Astrocyte (in vitro differentiated cells and primary cell): ENCODE measurements at regions not wholly inside any gene's neighbourhood (a gene's known extent, or its start where the extent isn't known, plus 50 kb on each side); places are given as distances from the start of the nearest gene placed in this dataset.

Experiments
- DNase-seq: peaks from one replicate; pipeline ENCODE4 v3.0.0-alpha.2; 2010; ENCODE audit warnings: low read depth
- FAIRE-seq: peaks from 2 replicates; lab custom pipeline; 2011; peaks lifted over from hg19 to GRCh38; lab: Jason Lieb, UNC
- H2AFZ ChIP-seq: 2 replicates; pipeline ENCODE4 v1.6.0; 2012; ENCODE audit warnings: low read depth, low read length, inconsistent platforms
- H3K27ac ChIP-seq: 2 replicates; pipeline ENCODE4 v1.5.1; 2011; ENCODE audit warnings: low read depth, low read length, inconsistent platforms
- H3K27me3 ChIP-seq: 2 replicates; pipeline ENCODE4 v1.6.0; 2011; ENCODE audit warnings: low read length, inconsistent platforms; ENCODE audit not compliant: insufficient read depth
- H3K36me3 ChIP-seq: 2 replicates; pipeline ENCODE4 v1.5.1; 2011; ENCODE audit warnings: low read length, inconsistent platforms; ENCODE audit not compliant: insufficient read depth
- H3K4me1 ChIP-seq: 2 replicates; pipeline ENCODE4 v1.5.1; 2011; ENCODE audit warnings: low read length, inconsistent platforms; ENCODE audit not compliant: insufficient read depth
- H3K4me2 ChIP-seq: 2 replicates; pipeline ENCODE4 v1.6.0; 2012; ENCODE audit warnings: low read length, inconsistent platforms
- H3K4me3 ChIP-seq: 2 replicates; pipeline ENCODE4 v1.5.1; 2011; ENCODE audit warnings: low read depth, mild to moderate bottlenecking, low read length, inconsistent platforms; ENCODE audit not compliant: insufficient read depth
- H3K79me2 ChIP-seq: 2 replicates; pipeline ENCODE4 v1.6.0; 2012; ENCODE audit warnings: mild to moderate bottlenecking, low read length, inconsistent platforms; ENCODE audit not compliant: insufficient read depth
- H3K9ac ChIP-seq: 2 replicates; pipeline ENCODE4 v1.6.0; 2012; ENCODE audit warnings: mild to moderate bottlenecking, low read length, inconsistent platforms
- H3K9me3 ChIP-seq: 2 replicates; pipeline ENCODE4 v1.5.1; 2012; ENCODE audit warnings: low read depth, mild to moderate bottlenecking, low read length, inconsistent platforms; ENCODE audit not compliant: insufficient read depth
- H4K20me1 ChIP-seq: 2 replicates; pipeline ENCODE4 v1.6.0; 2012; ENCODE audit warnings: low read length, inconsistent platforms; ENCODE audit not compliant: insufficient read depth
- H3K27ac Mint-ChIP-seq: one replicate; pipeline ENCODE4 v1.8.0; 2021; ENCODE audit warnings: mild to moderate bottlenecking, mixed read lengths; ENCODE audit not compliant: unreplicated experiment
- H3K27me3 Mint-ChIP-seq: one replicate; pipeline ENCODE4 v1.8.0; 2021; ENCODE audit warnings: low read depth, mixed read lengths; ENCODE audit not compliant: unreplicated experiment
- H3K36me3 Mint-ChIP-seq: one replicate; pipeline ENCODE4 v1.8.0; 2021; ENCODE audit warnings: low read depth, mixed read lengths; ENCODE audit not compliant: unreplicated experiment
- H3K4me1 Mint-ChIP-seq: one replicate; pipeline ENCODE4 v1.8.0; 2021; ENCODE audit warnings: low read depth, mixed read lengths; ENCODE audit not compliant: unreplicated experiment
- H3K4me3 Mint-ChIP-seq: one replicate; pipeline ENCODE4 v1.8.0; 2021; ENCODE audit warnings: mild to moderate bottlenecking, moderate library complexity, mixed read lengths; ENCODE audit not compliant: unreplicated experiment
- H3K9me3 Mint-ChIP-seq: one replicate; pipeline ENCODE4 v1.8.0; 2021; ENCODE audit warnings: mild to moderate bottlenecking, mixed read lengths; ENCODE audit not compliant: unreplicated experiment
- EZH2 ChIP-seq: IDR thresholded peaks from 2 replicates; pipeline ENCODE4 v1.6.1; 2012; ENCODE audit warnings: mild to moderate bottlenecking, low read length, inconsistent platforms; ENCODE audit not compliant: insufficient read depth
- TF ChIP-seq, protein P1 (sequence below): IDR thresholded peaks from 2 replicates; pipeline ENCODE4 v1.5.1; 2011; ENCODE audit warnings: low read depth, mild to moderate bottlenecking, inconsistent platforms, low read length, moderate library complexity; ENCODE audit not compliant: insufficient read depth

DNA sequence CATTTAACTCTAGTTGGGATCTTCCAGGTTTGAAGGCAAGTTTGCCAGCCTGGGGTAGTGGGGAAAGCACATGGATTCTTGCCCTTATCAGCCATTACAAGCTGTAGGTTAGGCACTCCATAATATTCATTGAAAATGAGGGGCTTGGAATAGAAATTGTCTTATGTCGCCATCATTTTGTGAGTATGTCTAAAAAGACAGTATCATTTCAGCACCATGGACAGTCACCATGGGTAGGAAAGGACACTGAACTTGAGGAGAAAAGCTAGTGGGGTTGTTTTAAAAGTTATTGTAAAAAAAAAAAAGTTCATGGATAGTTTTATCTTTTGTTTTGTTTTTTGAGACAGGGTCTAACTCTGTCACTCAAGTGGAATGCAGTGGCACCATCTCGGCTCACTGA, 356.1 kb downstream of the HNRNPD start:
- TF ChIP-seq, protein P1, sequence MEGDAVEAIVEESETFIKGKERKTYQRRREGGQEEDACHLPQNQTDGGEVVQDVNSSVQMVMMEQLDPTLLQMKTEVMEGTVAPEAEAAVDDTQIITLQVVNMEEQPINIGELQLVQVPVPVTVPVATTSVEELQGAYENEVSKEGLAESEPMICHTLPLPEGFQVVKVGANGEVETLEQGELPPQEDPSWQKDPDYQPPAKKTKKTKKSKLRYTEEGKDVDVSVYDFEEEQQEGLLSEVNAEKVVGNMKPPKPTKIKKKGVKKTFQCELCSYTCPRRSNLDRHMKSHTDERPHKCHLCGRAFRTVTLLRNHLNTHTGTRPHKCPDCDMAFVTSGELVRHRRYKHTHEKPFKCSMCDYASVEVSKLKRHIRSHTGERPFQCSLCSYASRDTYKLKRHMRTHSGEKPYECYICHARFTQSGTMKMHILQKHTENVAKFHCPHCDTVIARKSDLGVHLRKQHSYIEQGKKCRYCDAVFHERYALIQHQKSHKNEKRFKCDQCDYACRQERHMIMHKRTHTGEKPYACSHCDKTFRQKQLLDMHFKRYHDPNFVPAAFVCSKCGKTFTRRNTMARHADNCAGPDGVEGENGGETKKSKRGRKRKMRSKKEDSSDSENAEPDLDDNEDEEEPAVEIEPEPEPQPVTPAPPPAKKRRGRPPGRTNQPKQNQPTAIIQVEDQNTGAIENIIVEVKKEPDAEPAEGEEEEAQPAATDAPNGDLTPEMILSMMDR, result no peak
- TF ChIP-seq EZH2, result no peak
- peaks cover 10% of the 10 kb centered on the region for H3K27me3 Mint-ChIP-seq
- no peaks in the 10 kb centered on the region for H3K9me3 ChIP-seq
- no peak overlapping the region for H3K27ac ChIP-seq
- no peaks in the 10 kb centered on the region for H3K4me1 Mint-ChIP-seq
- no peaks in the 10 kb centered on the region for H3K36me3 ChIP-seq
- peak; percentile 3 for DNase-seq
- H3K27me3 ChIP-seq, result no peaks in the 10 kb centered on the region
- no peak overlapping the region for H3K4me3 Mint-ChIP-seq
- no peak overlapping the region for H3K4me2 ChIP-seq
- no peak overlapping the region for H3K27ac Mint-ChIP-seq
- no peak overlapping the region for H2AFZ ChIP-seq
- no peak overlapping the region for H3K4me3 ChIP-seq
- no peaks in the 10 kb centered on the region for H3K36me3 Mint-ChIP-seq
- no peak overlapping the region for H3K9ac ChIP-seq
- H3K79me2 ChIP-seq, result no peaks in the 10 kb centered on the region
- no peak for FAIRE-seq
- no peaks in the 10 kb centered on the region for H4K20me1 ChIP-seq
- H3K9me3 Mint-ChIP-seq, result peaks cover 11% of the 10 kb centered on the region
- H3K4me1 ChIP-seq, result no peaks in the 10 kb centered on the region

DNA sequence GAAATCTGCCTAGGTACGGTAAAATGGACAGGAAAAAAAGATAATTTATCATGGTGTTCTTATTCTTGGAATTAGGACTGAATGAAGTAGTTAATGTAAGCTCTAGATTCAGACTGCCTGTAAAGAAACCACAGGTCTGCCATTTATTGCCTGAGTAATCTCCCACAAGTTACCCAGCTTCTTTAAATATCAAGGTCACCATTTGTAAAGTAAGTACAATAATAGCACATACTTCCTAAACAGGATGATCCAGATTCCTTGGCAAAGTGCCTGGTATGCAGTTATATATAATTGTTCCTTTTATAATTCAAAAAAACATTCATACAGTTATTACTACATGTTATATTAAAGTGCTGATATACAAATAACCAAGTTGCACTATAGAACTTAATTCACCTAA, 368.6 kb downstream of the HNRNPD start:
- Histone ChIP-seq H3K4me3 (no peak overlapping the region), H2AFZ (no peak overlapping the region), H3K4me1 (no peaks in the 10 kb centered on the region), H3K79me2 (no peaks in the 10 kb centered on the region), H3K27me3 (no peaks in the 10 kb centered on the region), H3K27ac (no peak overlapping the region), H3K9me3 (no peaks in the 10 kb centered on the region), H4K20me1 (no peaks in the 10 kb centered on the region), H3K9ac (no peak overlapping the region), H3K4me2 (no peak overlapping the region), H3K36me3 (no peaks in the 10 kb centered on the region)
- no peaks in the 10 kb centered on the region for H3K36me3 Mint-ChIP-seq
- no peak overlapping the region for H3K27ac Mint-ChIP-seq
- DNase-seq (no peak), FAIRE-seq (no peak)
- peaks cover 3% of the 10 kb centered on the region for H3K27me3 Mint-ChIP-seq
- peaks cover 2% of the 10 kb centered on the region for H3K4me1 Mint-ChIP-seq
- TF ChIP-seq, protein P1, result no peak
- TF ChIP-seq EZH2, result no peak
- peaks cover 16% of the 10 kb centered on the region for H3K9me3 Mint-ChIP-seq
- H3K4me3 Mint-ChIP-seq, result no peak overlapping the region

DNA sequence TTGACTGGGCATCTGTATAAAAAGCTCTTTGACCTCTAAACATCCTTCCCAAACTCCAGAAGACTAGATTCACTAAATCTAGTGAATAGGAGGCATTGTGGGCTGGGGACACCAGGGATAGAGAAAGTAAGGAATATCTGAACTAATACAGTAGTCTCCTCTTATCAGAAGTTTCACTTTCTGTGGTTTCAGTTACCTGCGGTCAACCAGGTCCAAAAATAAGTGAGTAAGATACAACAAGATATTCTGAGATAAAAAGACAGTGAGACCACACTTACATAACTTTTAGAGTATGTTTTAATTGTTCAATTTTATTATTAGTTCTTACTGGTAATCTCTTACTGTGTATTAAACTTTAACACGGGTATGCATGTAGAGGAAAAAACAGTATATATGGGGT, 376.5 kb downstream of the HNRNPD start:
- Histone ChIP-seq H3K27ac (no peak overlapping the region), H3K27me3 (no peaks in the 10 kb centered on the region), H3K9me3 (no peaks in the 10 kb centered on the region), H4K20me1 (no peaks in the 10 kb centered on the region), H3K4me3 (no peak overlapping the region), H2AFZ (no peak overlapping the region), H3K4me1 (no peaks in the 10 kb centered on the region), H3K36me3 (no peaks in the 10 kb centered on the region), H3K9ac (no peak overlapping the region), H3K4me2 (no peak overlapping the region), H3K79me2 (no peaks in the 10 kb centered on the region)
- no peaks in the 10 kb centered on the region for H3K4me1 Mint-ChIP-seq
- no peak overlapping the region for H3K4me3 Mint-ChIP-seq
- FAIRE-seq (no peak), DNase-seq (no peak)
- peaks cover 11% of the 10 kb centered on the region for H3K9me3 Mint-ChIP-seq
- H3K27ac Mint-ChIP-seq, result no peak overlapping the region
- peaks cover 3% of the 10 kb centered on the region for H3K27me3 Mint-ChIP-seq
- no peaks in the 10 kb centered on the region for H3K36me3 Mint-ChIP-seq
- no peak for TF ChIP-seq EZH2
- TF ChIP-seq, protein P1, result no peak
